Natural killer cell (primary cell): ENCODE measurements at regions not wholly inside any gene's neighbourhood (a gene's known extent, or its start where the extent isn't known, plus 50 kb on each side); places are given as distances from the start of the nearest gene placed in this dataset.

Source experiments
- ATAC-seq, 3 donors: fragments of 150-1000 bp in 2 of 3; fragments of 200-7000 bp in 1 of 3; cut with Tn5 transposase; 1 replicate in 1 of 3; 2 replicates in 2 of 3; pipeline ENCODE4 v1.10.0; 2021; ENCODE audit warnings: mild to moderate bottlenecking in 2 of 3, moderate library complexity in 2 of 3
- DNase-seq, 2 donors: peaks; one replicate each; pipeline versions ENCODE4 v3.0.0 to v3.0.0-alpha.2; 2013 to 2021; ENCODE audit warnings: mixed read lengths in 1 of 2
- H3K27ac ChIP-seq: one replicate; pipeline ENCODE4 v1.5.1; 2013; ENCODE audit warnings: mild to moderate bottlenecking, low read length
- H3K27me3 ChIP-seq: one replicate; pipeline ENCODE4 v1.6.1; 2013; ENCODE audit warnings: low read length; ENCODE audit not compliant: control insufficient read depth, insufficient read depth
- H3K36me3 ChIP-seq: one replicate; pipeline ENCODE4 v1.6.1; 2013; ENCODE audit warnings: low read length; ENCODE audit not compliant: control insufficient read depth, insufficient read depth
- H3K4me1 ChIP-seq: one replicate; pipeline ENCODE4 v1.6.1; 2013; ENCODE audit warnings: low read length; ENCODE audit not compliant: control insufficient read depth, insufficient read depth
- H3K4me3 ChIP-seq: one replicate; pipeline ENCODE4 v1.5.1; 2013; ENCODE audit warnings: low read length
- H3K9me3 ChIP-seq: one replicate; pipeline ENCODE4 v1.6.1; 2013; ENCODE audit warnings: low read length; ENCODE audit not compliant: control insufficient read depth, insufficient read depth
- H3K27ac Mint-ChIP-seq, 2 donors: one replicate each; pipeline ENCODE4 v1.8.0; 2022; ENCODE audit warnings: mild to moderate bottlenecking in 2 of 2, mixed read lengths in 2 of 2, moderate library complexity in 1 of 2
- H3K27me3 Mint-ChIP-seq, 2 donors: one replicate each; pipeline ENCODE4 v1.8.0; 2022; ENCODE audit warnings: low read depth in 2 of 2, mixed read lengths in 2 of 2
- H3K36me3 Mint-ChIP-seq: one replicate; pipeline ENCODE4 v1.8.0; 2022; ENCODE audit warnings: mixed read lengths
- H3K4me1 Mint-ChIP-seq, 2 donors: one replicate each; pipeline ENCODE4 v1.8.0; 2022; ENCODE audit warnings: mixed read lengths in 2 of 2
- H3K4me3 Mint-ChIP-seq: one replicate; pipeline ENCODE4 v1.8.0; 2022; ENCODE audit warnings: mild to moderate bottlenecking, moderate library complexity, mixed read lengths
- H3K9me3 Mint-ChIP-seq, 2 donors: one replicate each; pipeline ENCODE4 v1.8.0; 2022; ENCODE audit warnings: mixed read lengths in 2 of 2
- CTCF ChIP-seq: fragments of 200-600 bp; IDR thresholded peaks from one replicate; pipeline ENCODE4 v1.8.0; 2022; ENCODE audit warnings: antibody characterized with exemption
- WGBS: methylation state at CpG from one replicate; pipeline ENCODE4 v1.1.7; 2013; ENCODE audit warnings: missing lambda C conversion rate; ENCODE audit not compliant: insufficient coverage; 5-methylcytosine and 5-hydroxymethylcytosine counted together
- intact Hi-C: fragments of 100-400 bp; cut with micrococcal nuclease; formaldehyde crosslinking; loops from one replicate; pipeline ENCODE4 v1.14.2; 2022

- DNase-seq, result no peak
- Histone ChIP-seq H3K27ac (no peak overlapping the region), H3K4me3 (no peak overlapping the region), H3K9me3 (no peaks in the 10 kb centered on the region), H3K27me3 (no peaks in the 10 kb centered on the region), H3K36me3 (no peaks in the 10 kb centered on the region), H3K4me1 (no peaks in the 10 kb centered on the region)
- H3K9me3 Mint-ChIP-seq, result no peaks in the 10 kb centered on the region
- peaks cover 0 to 6% of the 10 kb centered on the region in 2 donors for H3K4me1 Mint-ChIP-seq
- no peak for TF ChIP-seq CTCF
- no peak overlapping the region for H3K27ac Mint-ChIP-seq
- H3K36me3 Mint-ChIP-seq, result no peaks in the 10 kb centered on the region
- no peak for ATAC-seq
- H3K4me3 Mint-ChIP-seq, result no peak overlapping the region
- WGBS, result 80% methylated on average over 13 of the region's 13 CpGs
- H3K27me3 Mint-ChIP-seq, result peaks cover 4 to 24% of the 10 kb centered on the region in 2 donors
- intact Hi-C loops, result no loop called here
Observed at GRCh38 chr17:79314617-79315357, 240.2 kb downstream of the ENGASE start.

GRCh38 chr17:79311373-79311772 is 236.7 kb downstream of the ENGASE start:
- no peaks in the 10 kb centered on the region for H3K4me1 ChIP-seq
- H3K4me3 ChIP-seq, result no peak overlapping the region
- intact Hi-C loops, result no loop called here
- no peak for TF ChIP-seq CTCF
- Mint-ChIP-seq H3K9me3 (no peaks in the 10 kb centered on the region), H3K27me3 (peaks cover 3 to 24% of the 10 kb centered on the region in 2 donors), H3K4me3 (no peak overlapping the region), H3K27ac (no peak overlapping the region), H3K4me1 (peaks cover 0 to 10% of the 10 kb centered on the region in 2 donors), H3K36me3 (no peaks in the 10 kb centered on the region)
- H3K9me3 ChIP-seq, result no peaks in the 10 kb centered on the region
- ATAC-seq, result no peak
- H3K27me3 ChIP-seq, result no peaks in the 10 kb centered on the region
- no peak overlapping the region for H3K27ac ChIP-seq
- no peak for DNase-seq
- H3K36me3 ChIP-seq, result no peaks in the 10 kb centered on the region
- 89% methylated on average over 4 of the region's 4 CpGs for WGBS

DNA sequence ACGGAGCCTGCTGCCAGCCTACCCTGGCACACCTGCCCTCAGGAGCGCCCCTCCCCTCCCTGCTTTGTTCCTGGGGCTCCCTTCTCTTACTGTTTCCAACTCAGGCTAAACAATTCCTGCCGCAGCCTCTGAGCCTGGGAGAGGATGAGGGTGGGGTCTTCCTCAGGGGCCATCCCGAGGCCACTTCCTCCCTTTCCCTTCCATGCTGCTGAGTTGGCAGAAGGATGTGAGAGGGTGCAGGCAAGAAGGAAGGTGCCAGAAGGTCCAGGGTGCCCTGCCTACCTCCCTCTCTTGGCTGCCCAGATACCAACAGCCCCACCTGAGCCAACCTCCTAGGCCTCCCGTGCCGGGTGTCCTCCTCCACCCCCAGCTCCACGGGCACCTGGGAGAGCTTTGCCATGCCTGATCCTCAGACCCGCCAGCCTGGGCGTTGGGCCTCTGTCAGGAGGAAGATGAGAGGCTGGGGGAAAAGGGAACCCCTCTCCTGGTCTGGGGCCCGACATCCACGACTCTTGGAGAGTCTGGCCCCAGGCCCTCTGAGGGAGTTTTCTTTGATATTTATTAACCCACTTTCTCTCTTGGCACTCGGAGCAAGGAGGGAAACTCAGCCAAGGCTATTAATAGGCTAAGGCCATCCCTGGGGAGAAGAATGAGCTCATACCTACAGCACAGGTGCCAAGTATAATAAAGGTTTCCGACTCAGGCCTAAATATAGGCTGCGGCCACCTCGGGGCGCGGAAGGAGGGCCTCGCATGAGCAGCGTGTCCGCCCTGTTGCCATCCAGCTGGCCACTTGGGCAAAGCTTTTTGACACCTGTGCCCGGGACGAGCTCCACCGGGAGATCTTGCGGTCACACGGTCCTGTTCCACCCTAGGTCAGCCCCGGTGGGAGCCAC is 232.0 kb downstream of the ENGASE start:
- H3K4me1 Mint-ChIP-seq, result peaks cover 0 to 14% of the 10 kb centered on the region in 2 donors
- no peak overlapping the region for H3K27ac ChIP-seq
- no peaks in the 10 kb centered on the region for H3K9me3 ChIP-seq
- no peaks in the 10 kb centered on the region for H3K4me1 ChIP-seq
- H3K27me3 ChIP-seq, result no peaks in the 10 kb centered on the region
- no peak for TF ChIP-seq CTCF
- H3K36me3 Mint-ChIP-seq, result no peaks in the 10 kb centered on the region
- H3K27ac Mint-ChIP-seq, result no peak overlapping the region
- DNase-seq, result no peak
- intact Hi-C loops, result no loop called here
- 92% methylated on average over 19 of the region's 26 CpGs for WGBS
- peaks cover 2 to 3% of the 10 kb centered on the region in 2 donors for H3K27me3 Mint-ChIP-seq
- no peaks in the 10 kb centered on the region for H3K9me3 Mint-ChIP-seq
- ATAC-seq, result no peak
- no peak overlapping the region for H3K4me3 Mint-ChIP-seq
- no peaks in the 10 kb centered on the region for H3K36me3 ChIP-seq
- H3K4me3 ChIP-seq, result no peak overlapping the region
